ENCODE measurements at regions not wholly inside any gene's neighbourhood (a gene's known extent, or its start where the extent isn't known, plus 50 kb on each side); places are given as distances from the start of the nearest gene placed in this dataset.
"Not testable (repeated sequence)": the region's sequence is repeated elsewhere in the genome, so short reads cannot be mapped to it uniquely, and the experiment has no call there.

GRCh38 chr3:187855131-187855530, 109.9 kb upstream of the BCL6 start:
- DNase-seq = no peak

DNA sequence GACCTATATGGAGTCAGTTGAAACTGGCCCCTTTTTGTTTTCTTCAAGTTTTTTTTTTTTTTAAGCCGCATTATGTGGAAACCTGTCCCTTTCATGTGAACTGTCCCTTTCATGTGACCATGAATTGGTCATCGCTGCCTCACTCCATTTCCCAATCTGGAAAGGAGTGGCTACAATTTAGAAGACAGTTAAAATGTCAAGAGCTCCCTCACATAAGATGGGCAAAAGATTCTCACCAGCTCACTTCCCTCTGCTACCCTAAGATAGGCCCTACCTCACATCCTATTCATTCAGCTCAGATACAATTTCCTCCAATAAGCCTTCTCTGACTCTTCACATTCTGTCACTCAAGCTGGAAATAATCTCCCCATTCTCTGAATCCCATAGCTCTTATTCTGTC, 111.3 kb upstream of the BCL6 start:
- no peak for DNase-seq

GRCh38 chr3:187858041-187858440, 112.8 kb upstream of the BCL6 start:
- DNase-seq = no peak

DNA sequence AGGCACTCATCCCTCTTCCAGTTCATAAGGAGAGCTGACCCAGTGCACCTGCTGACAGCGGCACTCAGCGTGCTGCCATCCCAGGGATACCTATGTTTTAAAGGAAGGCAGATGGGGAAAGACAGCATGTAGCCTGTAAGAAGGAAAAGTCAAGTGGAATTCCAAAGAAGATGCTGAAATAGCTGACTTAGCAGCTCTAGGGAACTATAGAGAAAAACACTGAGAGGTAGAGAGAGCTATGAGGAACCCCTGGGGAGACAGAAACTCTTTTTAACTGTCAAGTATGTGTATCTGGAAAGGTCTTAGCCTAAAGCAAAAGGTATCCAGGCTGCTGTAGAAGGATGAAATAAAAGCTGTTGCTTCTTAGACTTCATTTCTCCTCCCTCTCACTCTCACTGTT, 113.4 kb upstream of the BCL6 start:
- DNase-seq = no peak

GRCh38 chr3:187862701-187863277, 117.5 kb upstream of the BCL6 start:
- DNase-seq = not testable (repeated sequence)

GRCh38 chr3:187870360-187871203, 125.3 kb upstream of the BCL6 start:
- no peak for DNase-seq

- DNase-seq = no peak
These were observed 125.9 kb upstream of the BCL6 start for GRCh38 chr3:187871204-187871591.

DNA sequence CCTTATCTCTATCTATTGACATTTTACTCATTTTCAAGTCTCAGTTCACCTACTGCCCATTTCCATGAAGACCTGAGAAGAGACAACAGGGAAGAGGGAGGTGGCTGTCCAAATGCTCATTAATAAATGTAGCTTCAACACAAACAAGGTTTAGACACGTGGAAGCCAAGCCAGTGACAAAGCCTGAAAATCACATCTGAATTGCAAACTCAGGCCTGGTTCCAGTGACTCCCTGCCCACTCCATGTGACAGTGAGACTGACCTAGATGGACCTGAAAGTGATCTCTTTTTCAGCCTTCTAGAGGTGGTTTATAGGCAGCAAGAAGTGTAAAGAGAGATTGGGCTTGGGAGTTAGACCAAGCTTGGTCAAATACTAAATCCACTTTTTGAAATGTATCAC, 126.6 kb upstream of the BCL6 start:
- DNase-seq = no peak

DNA sequence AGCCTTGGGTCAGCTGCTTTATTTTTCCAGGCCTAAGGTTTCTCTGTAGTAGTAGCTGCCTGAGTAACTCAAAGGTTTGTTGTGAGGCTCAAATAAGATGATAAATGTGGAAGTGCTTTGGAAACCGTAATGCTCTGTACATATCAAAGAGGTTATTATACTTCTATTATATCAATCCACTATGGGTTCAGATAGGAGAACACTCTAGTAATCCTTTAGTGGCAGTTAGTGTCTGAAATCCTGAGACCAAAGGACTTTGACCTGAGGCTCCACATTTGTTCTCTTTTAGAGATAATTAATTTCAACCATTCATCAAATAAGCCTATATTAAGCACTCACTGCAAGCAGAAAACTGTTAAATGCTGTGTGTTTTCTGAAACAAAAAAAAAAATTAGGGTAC, 128.6 kb upstream of the BCL6 start:
- no peak for DNase-seq

GRCh38 chr3:187875863-187876262, 130.6 kb upstream of the BCL6 start:
- DNase-seq = no peak

- no peak for DNase-seq
These were observed 133.7 kb upstream of the BCL6 start for GRCh38 chr3:187878772-187879518.

GRCh38 chr3:187880441-187880840, 135.2 kb upstream of the BCL6 start:
- DNase-seq = no peak

- DNase-seq = no peak
These were observed 135.6 kb upstream of the BCL6 start for GRCh38 chr3:187880851-187881250.

DNA sequence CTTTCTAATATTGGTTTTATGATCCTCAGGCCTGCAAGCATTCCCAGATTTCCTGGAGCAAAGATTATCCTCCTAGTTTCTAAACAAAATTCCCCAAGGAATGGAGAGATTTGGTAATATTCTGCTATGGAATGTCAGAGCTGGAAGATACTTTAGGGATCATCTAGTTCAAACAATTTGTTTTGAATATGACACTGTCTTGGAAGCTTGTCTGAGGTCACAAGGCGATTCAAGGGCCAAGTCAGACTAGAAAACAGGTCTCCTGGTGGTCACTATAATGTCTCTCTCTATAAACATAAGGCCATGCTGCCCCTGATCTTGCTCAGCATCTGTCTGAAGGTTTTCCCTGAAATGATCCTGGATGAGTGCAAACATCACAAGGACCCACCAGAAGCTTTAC, 143.4 kb upstream of the BCL6 start:
- no peak for DNase-seq

DNA sequence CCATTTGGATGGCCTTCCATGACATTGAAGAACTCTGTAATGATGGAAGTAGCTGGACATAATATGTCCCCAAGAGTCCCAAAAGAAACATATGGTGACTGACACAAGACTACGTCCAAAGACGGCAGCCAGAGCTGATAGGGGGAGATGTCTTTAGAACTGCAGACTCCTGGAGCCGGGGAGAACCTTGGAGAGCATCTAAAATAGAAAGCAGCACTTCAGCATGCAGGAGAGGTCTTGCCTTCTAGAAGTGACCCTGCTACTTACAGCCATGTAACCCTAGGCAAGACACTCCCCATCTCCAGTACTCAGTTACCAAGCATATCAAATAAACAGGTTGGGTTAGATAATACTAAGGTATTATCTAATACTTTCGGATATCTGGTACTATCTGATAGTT, 143.8 kb upstream of the BCL6 start:
- no peak for DNase-seq

- no peak for DNase-seq
These were observed 144.5 kb upstream of the BCL6 start for GRCh38 chr3:187889601-187890404.

- not testable (repeated sequence) for DNase-seq
These were observed 145.1 kb upstream of the BCL6 start for GRCh38 chr3:187890405-187890752.

DNA sequence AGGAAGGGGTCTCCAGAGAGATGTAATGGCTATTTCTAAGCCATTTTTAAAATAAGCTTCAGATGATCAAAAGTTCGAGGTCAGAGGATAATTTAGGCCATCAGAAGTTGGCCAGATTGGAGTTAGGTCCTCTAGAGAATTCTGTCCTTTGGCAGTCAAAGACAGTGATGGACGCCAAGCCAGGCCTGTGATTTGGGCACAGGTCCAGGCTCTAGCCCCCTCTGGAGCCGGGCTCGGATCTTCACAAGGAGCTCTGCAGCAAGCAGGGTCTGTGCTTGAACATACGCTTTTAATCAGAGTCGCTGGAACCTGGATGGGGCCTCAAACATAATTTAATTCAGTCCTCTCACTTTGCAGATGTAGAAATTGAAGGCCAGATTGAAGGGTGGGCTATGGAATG, 151.4 kb upstream of the BCL6 start:
- DNase-seq = no peak

DNA sequence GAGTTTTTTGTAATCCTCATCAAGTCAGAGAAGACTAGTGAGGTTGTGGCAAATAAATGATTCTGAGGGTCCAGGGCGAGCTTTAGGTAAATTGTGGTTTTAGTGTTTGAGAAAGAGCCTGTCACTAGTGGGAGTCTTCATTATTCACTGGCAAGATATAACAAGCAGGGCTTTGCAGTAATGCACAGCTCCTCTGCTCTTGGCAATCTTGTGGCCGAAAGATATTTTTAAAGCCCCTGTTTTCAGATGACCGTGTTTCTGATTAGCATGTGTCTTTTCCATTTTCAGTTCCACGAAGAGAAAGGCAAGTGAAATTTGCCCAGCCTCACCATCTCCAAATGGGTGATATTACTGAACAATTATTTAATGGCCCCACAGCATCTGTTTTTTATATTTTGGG, 154.0 kb upstream of the BCL6 start:
- DNase-seq = no peak

DNA sequence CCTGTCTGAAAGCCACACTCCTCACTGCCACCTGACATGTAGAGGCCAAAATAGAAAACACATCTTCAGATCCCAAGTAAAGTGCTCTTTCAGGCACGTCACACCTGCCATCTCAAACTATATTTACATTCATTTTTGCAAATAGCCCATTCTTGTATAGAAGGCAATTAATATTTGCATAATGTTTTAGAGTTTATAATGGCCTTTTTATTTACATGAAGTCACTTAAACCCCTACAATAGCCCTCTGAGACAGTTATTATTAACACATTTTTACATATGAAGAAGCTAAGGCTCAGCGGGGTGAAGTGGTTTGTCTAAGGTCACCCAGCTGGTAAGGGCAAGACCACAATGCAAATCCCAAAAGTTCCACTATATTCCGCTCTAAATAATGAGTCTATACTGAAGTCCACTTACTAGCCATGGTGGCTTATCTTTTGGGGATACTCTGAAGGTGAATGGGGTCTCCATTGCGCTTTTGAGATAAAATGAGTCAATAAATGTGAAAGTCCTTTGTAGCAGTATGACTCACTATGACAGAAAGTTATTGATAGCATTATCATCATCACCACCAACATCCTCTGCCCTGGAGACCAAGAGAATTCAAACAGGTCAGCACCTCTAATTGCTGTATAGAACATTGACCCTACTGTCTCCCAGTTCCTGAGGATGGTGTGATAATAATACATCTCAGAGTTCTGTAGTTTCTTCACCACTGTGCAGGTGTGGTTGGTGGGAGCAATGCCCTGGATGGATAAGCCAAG, 155.9 kb upstream of the BCL6 start:
- no peak for DNase-seq

- DNase-seq = no peak
These were observed 156.8 kb upstream of the BCL6 start for GRCh38 chr3:187902041-187902471.

DNA sequence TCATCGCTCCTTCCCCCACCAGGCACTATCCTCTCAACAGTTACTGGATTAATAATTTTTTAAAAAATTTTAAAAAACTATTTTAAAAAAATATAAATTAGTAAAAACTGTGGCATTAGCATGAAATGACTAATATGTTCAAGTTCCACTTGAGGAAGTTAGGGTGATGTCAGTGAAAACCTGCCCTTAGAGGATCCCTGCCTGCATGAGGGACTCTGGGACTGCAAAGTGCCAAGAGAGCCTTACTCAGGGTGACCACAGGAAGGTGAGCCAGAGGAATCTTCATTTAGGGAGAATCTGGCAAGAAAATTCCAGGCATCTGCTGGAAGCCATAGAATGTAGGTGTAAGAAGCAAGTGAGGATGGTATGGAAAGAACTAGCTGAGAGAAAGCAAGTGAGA, 157.7 kb upstream of the BCL6 start:
- DNase-seq = no peak

GRCh38 chr3:187903697-187904096, 158.4 kb upstream of the BCL6 start:
- DNase-seq = no peak

Measured in activated naive CD4-positive, alpha-beta T cell treated with anti-CD3 and anti-CD28 coated beads, Interleukin-2, amount 50 U/mL, for 16 hours (primary cell).